ENCODE measurements at regions not wholly inside any gene's neighbourhood (a gene's known extent, or its start where the extent isn't known, plus 50 kb on each side); places are given as distances from the start of the nearest gene placed in this dataset.

DNA sequence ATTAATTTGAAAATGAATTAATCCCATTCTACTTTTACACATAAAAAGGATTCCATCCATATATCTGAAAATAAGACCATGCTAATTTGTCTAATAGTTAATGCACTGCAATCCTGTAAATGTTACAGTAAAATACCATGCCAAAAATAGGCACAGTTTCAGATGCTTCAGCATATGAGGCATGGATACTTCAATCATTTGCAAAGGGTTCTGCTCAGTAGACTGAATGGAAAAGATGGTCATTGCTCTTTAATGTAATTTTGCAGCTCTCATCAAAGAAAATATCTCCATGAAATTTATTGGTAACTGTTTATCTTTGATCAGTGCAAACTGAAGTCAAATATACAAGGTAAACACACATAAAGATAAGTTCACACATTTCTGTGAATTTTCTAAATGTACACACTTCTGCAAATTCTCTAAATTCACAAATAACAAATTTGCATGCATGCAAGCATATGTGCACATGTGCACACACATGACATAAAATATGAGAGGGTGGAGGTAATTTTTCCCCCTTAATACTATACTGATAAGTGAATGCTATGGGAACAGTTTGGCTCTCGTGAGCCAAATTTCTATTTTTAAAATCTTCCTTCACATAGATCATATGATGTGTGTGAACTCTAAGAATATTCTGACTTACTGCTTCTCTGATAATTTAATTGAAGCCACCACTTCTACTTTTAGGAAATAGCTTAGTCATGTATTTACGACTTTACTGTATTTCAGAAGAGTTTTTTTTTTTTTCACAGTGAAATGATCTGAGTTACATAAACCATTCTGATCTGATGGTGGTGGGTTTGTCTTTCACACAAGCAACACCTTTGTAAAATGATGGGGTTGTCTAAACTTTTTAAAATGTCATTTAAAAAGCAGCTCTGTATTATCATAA, 996.8 kb upstream of the CITED2 start:
- no peak for TF ChIP-seq EZH2 (IDR thresholded peaks at IDR 0.05; ENCODE audit: insufficient read depth, poor library complexity, severe bottlenecking)
- no peak for TF ChIP-seq EZH2phosphoT487 (IDR thresholded peaks at IDR 0.05; ENCODE audit: insufficient read depth, low read depth)

Data from GM23248 (cell line).